Smooth muscle cell (in vitro differentiated cells): ENCODE measurements at regions not wholly inside any gene's neighbourhood (a gene's known extent, or its start where the extent isn't known, plus 50 kb on each side); places are given as distances from the start of the nearest gene placed in this dataset.
A peak's percentile ranks its signal among the peaks of the same experiment; 100 is the strongest.

Source experiments
- DNase-seq: peaks from one replicate; lab custom pipeline; 2025; ENCODE audit not compliant: unreplicated experiment; lab: John Stamatoyannopoulos, UW
- H2AFZ ChIP-seq: fragments of 200-600 bp; sonication (generic); 2 replicates; pipeline ENCODE4 v1.6.0; 2016; ENCODE audit warnings: antibody characterized with exemption, low read depth, mild to moderate bottlenecking
- H3F3A ChIP-seq: fragments of 200-600 bp; sonication (generic); 2 replicates; pipeline ENCODE4 v1.6.0; 2017; ENCODE audit warnings: antibody characterized with exemption, low read depth
- H3K27ac ChIP-seq: fragments of 200-600 bp; sonication (generic); 2 replicates; pipeline ENCODE4 v1.5.1; 2016; ENCODE audit warnings: low read depth, mild to moderate bottlenecking
- H3K27me3 ChIP-seq: fragments of 200-600 bp; sonication (generic); 2 replicates; pipeline ENCODE4 v1.6.1; 2016; ENCODE audit warnings: low read depth, mild to moderate bottlenecking
- H3K36me3 ChIP-seq: fragments of 200-600 bp; sonication (generic); 2 replicates; pipeline ENCODE4 v1.5.1; 2016; ENCODE audit warnings: low read depth
- H3K4me1 ChIP-seq: fragments of 200-600 bp; sonication (generic); 2 replicates; pipeline ENCODE4 v1.5.1; 2016; ENCODE audit warnings: low read depth
- H3K4me2 ChIP-seq: fragments of 200-600 bp; sonication (generic); 2 replicates; pipeline ENCODE4 v1.6.0; 2016; ENCODE audit warnings: mild to moderate bottlenecking
- H3K4me3 ChIP-seq: fragments of 200-600 bp; sonication (generic); 2 replicates; pipeline ENCODE4 v1.5.1; 2016; ENCODE audit warnings: mild to moderate bottlenecking
- H3K79me2 ChIP-seq: fragments of 200-600 bp; sonication (generic); 2 replicates; pipeline ENCODE4 v1.6.0; 2016; ENCODE audit warnings: low read depth, mild to moderate bottlenecking
- H3K9ac ChIP-seq: fragments of 200-600 bp; sonication (generic); 2 replicates; pipeline ENCODE4 v1.6.0; 2016; ENCODE audit warnings: low read depth
- H3K9me3 ChIP-seq: fragments of 200-600 bp; sonication (generic); replicated peaks from 2 replicates; pipeline ENCODE4 v1.5.1; 2016; ENCODE audit warnings: low read depth
- H4K20me1 ChIP-seq: fragments of 200-600 bp; sonication (generic); 2 replicates; pipeline ENCODE4 v1.6.0; 2016; ENCODE audit warnings: low read depth
- WGBS: methylation state at CpG from one replicate; pipeline ENCODE4 v1.1.7; 2016; ENCODE audit warnings: low lambda C conversion rate; 5-methylcytosine and 5-hydroxymethylcytosine counted together
- TF ChIP-seq, protein P1 (sequence below): fragments of 200-600 bp; sonication (generic); IDR thresholded peaks from 2 replicates; pipeline ENCODE4 v1.5.1; 2017; ENCODE audit warnings: borderline replicate concordance, mild to moderate bottlenecking, antibody characterized with exemption; ENCODE audit not compliant: insufficient read depth, poor library complexity, severe bottlenecking

- peak overlapping the region; percentile 76 for H3K27ac ChIP-seq
- no peaks in the 10 kb centered on the region for H3K79me2 ChIP-seq
- H3K4me1 ChIP-seq, result peaks cover 18% of the 10 kb centered on the region
- TF ChIP-seq, protein P1, sequence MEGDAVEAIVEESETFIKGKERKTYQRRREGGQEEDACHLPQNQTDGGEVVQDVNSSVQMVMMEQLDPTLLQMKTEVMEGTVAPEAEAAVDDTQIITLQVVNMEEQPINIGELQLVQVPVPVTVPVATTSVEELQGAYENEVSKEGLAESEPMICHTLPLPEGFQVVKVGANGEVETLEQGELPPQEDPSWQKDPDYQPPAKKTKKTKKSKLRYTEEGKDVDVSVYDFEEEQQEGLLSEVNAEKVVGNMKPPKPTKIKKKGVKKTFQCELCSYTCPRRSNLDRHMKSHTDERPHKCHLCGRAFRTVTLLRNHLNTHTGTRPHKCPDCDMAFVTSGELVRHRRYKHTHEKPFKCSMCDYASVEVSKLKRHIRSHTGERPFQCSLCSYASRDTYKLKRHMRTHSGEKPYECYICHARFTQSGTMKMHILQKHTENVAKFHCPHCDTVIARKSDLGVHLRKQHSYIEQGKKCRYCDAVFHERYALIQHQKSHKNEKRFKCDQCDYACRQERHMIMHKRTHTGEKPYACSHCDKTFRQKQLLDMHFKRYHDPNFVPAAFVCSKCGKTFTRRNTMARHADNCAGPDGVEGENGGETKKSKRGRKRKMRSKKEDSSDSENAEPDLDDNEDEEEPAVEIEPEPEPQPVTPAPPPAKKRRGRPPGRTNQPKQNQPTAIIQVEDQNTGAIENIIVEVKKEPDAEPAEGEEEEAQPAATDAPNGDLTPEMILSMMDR, result no peak
- H2AFZ ChIP-seq, result no peak overlapping the region
- 90% methylated on average over 8 of the region's 8 CpGs for WGBS
- no peaks in the 10 kb centered on the region for H3K9me3 ChIP-seq
- no peaks in the 10 kb centered on the region for H3K27me3 ChIP-seq
- DNase-seq, result no peak
- H4K20me1 ChIP-seq, result no peaks in the 10 kb centered on the region
- H3K4me3 ChIP-seq, result no peak overlapping the region
- H3K4me2 ChIP-seq, result no peak overlapping the region
- H3K9ac ChIP-seq, result no peak overlapping the region
- peaks cover 9% of the 10 kb centered on the region for H3F3A ChIP-seq
- no peaks in the 10 kb centered on the region for H3K36me3 ChIP-seq
These were observed 168.6 kb upstream of the CAMK1G start for GRCh38 chr1:209414803-209415329.

DNA sequence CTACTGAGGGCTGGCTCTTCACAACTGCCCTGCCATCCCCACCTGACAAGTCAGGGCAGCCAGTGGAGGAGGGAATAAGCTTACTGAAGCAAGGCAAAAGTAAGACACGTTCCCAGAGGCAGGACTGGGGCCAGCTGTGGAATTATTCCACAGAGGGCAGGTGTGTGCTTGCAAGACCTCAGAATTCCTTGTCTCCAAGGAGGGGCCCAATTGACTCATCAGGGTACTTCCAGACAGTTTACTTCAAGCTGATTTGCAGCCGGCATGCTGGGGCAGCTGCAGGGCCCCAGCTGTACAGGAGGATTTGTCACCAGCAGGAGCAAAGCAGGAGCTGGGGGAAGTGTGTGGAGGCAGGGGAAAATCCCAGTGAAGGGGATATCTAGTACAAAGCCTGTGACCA lies 167.5 kb upstream of the CAMK1G start:
- Histone ChIP-seq H3F3A (no peaks in the 10 kb centered on the region), H3K27me3 (no peaks in the 10 kb centered on the region), H3K9ac (peak overlapping the region; percentile 27), H3K79me2 (no peaks in the 10 kb centered on the region), H3K27ac (peak overlapping the region; percentile 76), H4K20me1 (no peaks in the 10 kb centered on the region), H2AFZ (no peak overlapping the region), H3K4me3 (no peak overlapping the region), H3K36me3 (no peaks in the 10 kb centered on the region), H3K9me3 (no peaks in the 10 kb centered on the region), H3K4me1 (peaks cover 22% of the 10 kb centered on the region), H3K4me2 (no peak overlapping the region)
- no peak for DNase-seq
- TF ChIP-seq, protein P1, result no peak
- WGBS, result 8% methylated on average over 2 of the region's 2 CpGs

- no peaks in the 10 kb centered on the region for H3K36me3 ChIP-seq
- H3K9me3 ChIP-seq, result no peaks in the 10 kb centered on the region
- H3K4me1 ChIP-seq, result peaks cover 22% of the 10 kb centered on the region
- peak overlapping the region; percentile 1 for H3K9ac ChIP-seq
- DNase-seq, result no peak
- H2AFZ ChIP-seq, result no peak overlapping the region
- TF ChIP-seq, protein P1, result no peak
- no peaks in the 10 kb centered on the region for H3K79me2 ChIP-seq
- WGBS, result 84% methylated on average over 2 of the region's 2 CpGs
- H3K4me3 ChIP-seq, result no peak overlapping the region
- no peaks in the 10 kb centered on the region for H3K27me3 ChIP-seq
- no peaks in the 10 kb centered on the region for H3F3A ChIP-seq
- no peak overlapping the region for H3K4me2 ChIP-seq
- no peaks in the 10 kb centered on the region for H4K20me1 ChIP-seq
- peak overlapping the region; percentile 76 for H3K27ac ChIP-seq
These were observed 166.8 kb upstream of the CAMK1G start for GRCh38 chr1:209416716-209417115.

DNA sequence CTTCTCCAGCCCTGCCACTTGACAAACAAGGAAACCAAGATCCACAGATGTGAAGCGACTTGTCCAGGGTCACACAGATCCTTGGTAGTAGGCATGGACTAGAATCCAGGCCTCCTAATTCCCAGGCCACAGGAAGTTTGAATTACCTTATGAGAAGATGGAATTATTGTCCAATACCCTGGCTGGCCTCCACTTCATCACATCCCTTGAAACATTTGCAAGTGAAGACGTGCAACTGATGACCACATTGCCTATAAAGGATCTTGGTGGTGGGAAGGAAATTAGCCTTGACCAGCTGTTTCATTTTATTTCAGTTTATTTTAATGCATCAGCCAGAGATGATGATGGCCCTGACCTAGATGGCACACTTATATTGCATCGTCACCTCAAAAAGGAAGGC lies 165.8 kb upstream of the CAMK1G start:
- TF ChIP-seq, protein P1, result no peak

More for the DNA sequence above, 165.8 kb upstream of the CAMK1G start:
- DNase-seq, result no peak
- no peak overlapping the region for H3K4me2 ChIP-seq
- no peak overlapping the region for H2AFZ ChIP-seq
- WGBS, result 90% methylated on average over 3 of the region's 3 CpGs
- no peaks in the 10 kb centered on the region for H3K36me3 ChIP-seq
- no peaks in the 10 kb centered on the region for H3K27me3 ChIP-seq
- no peak overlapping the region for H3K9ac ChIP-seq
- H3K27ac ChIP-seq, result no peak overlapping the region
- H3K4me3 ChIP-seq, result no peak overlapping the region
- no peaks in the 10 kb centered on the region for H3F3A ChIP-seq
- no peaks in the 10 kb centered on the region for H3K9me3 ChIP-seq
- H3K79me2 ChIP-seq, result no peaks in the 10 kb centered on the region
- H3K4me1 ChIP-seq, result peaks cover 24% of the 10 kb centered on the region
- H4K20me1 ChIP-seq, result no peaks in the 10 kb centered on the region
